AG04450 (cell line): ENCODE measurements at regions not wholly inside any gene's neighbourhood (a gene's known extent, or its start where the extent isn't known, plus 50 kb on each side); places are given as distances from the start of the nearest gene placed in this dataset.

Source experiments
- CTCF ChIA-PET: fragments of 300-600, 350-600 bp; formaldehyde crosslinking; extraction: SDS; loops from one replicate; lab custom pipeline; 2022; ENCODE audit warnings: antibody characterized with exemption, inconsistent platforms; lab: Charles Lee
- POLR2A ChIA-PET: fragments of 350-600 bp; formaldehyde crosslinking; extraction: SDS; loops from one replicate; lab custom pipeline; 2021; ENCODE audit warnings: antibody characterized with exemption, inconsistent platforms; lab: Yijun Ruan, JAX
- DNase-seq: peaks from one replicate; pipeline ENCODE4 v3.0.0-alpha.2; 2011; ENCODE audit warnings: low read depth, low spot score
- H3K27ac ChIP-seq: one replicate; pipeline ENCODE4 v1.5.1; 2012; ENCODE audit warnings: low read depth, low read length, control low read depth
- H3K27me3 ChIP-seq: one replicate; pipeline ENCODE4 v1.6.0; 2012; ENCODE audit warnings: low read length; ENCODE audit not compliant: control insufficient read depth, insufficient read depth
- H3K4me3 ChIP-seq: 2 replicates; pipeline ENCODE4 v1.5.1; 2011; ENCODE audit warnings: mild to moderate bottlenecking, low read depth, low read length, control low read depth
- H3K9me3 ChIP-seq: 2 replicates; pipeline ENCODE4 v1.5.1; 2012; ENCODE audit warnings: low read length; ENCODE audit not compliant: control insufficient read depth, insufficient read depth
- CTCF ChIP-seq: IDR thresholded peaks from 2 replicates; pipeline ENCODE4 v1.5.1; 2011; ENCODE audit warnings: low read depth, low read length, control low read depth, inconsistent platforms

- no peak for TF ChIP-seq CTCF
- Histone ChIP-seq H3K27me3 (peaks cover 37% of the 10 kb centered on the region), H3K9me3 (peaks cover 7% of the 10 kb centered on the region; the same call in 1 of the 2 replicates), H3K27ac (no peak overlapping the region), H3K4me3 (no peak overlapping the region)
- no peak for DNase-seq
- ChIA-PET POLR2A (no interaction called here), CTCF (no interaction called here)
These were observed 241.3 kb upstream of the ZFHX3 start for GRCh38 chr16:73289232-73289631.

- no peak for DNase-seq
- peaks cover 37% of the 10 kb centered on the region for H3K27me3 ChIP-seq
- ChIA-PET POLR2A (no interaction called here), CTCF (no interaction called here)
- no peak overlapping the region for H3K27ac ChIP-seq
- no peak for TF ChIP-seq CTCF
- peaks cover 7% of the 10 kb centered on the region; the same call in 1 of the 2 replicates for H3K9me3 ChIP-seq
- H3K4me3 ChIP-seq: no peak overlapping the region
These were observed 240.6 kb upstream of the ZFHX3 start for GRCh38 chr16:73288520-73288919.

GRCh38 chr16:73287859-73288405, 240.0 kb upstream of the ZFHX3 start:
- peaks cover 7% of the 10 kb centered on the region; the same call in 1 of the 2 replicates for H3K9me3 ChIP-seq
- TF ChIP-seq CTCF: no peak
- H3K4me3 ChIP-seq: no peak overlapping the region
- ChIA-PET POLR2A (no interaction called here), CTCF (no interaction called here)
- H3K27me3 ChIP-seq: peaks cover 36% of the 10 kb centered on the region
- H3K27ac ChIP-seq: no peak overlapping the region
- no peak for DNase-seq

GRCh38 chr16:73286346-73287267, 238.7 kb upstream of the ZFHX3 start:
- H3K9me3 ChIP-seq: peaks cover 7% of the 10 kb centered on the region; the same call in 1 of the 2 replicates
- no peak overlapping the region for H3K27ac ChIP-seq
- no peak for DNase-seq
- H3K27me3 ChIP-seq: peaks cover 32% of the 10 kb centered on the region
- ChIA-PET CTCF (no interaction called here), POLR2A (no interaction called here)
- H3K4me3 ChIP-seq: no peak overlapping the region
- no peak for TF ChIP-seq CTCF
